Activated naive CD8-positive, alpha-beta T cell treated with anti-CD3 and anti-CD28 coated beads, Interleukin-2, amount 50 U/mL, for 24 hours (primary cell): ENCODE measurements at regions not wholly inside any gene's neighbourhood (a gene's known extent, or its start where the extent isn't known, plus 50 kb on each side); places are given as distances from the start of the nearest gene placed in this dataset.

ENCODE experiments used
- ATAC-seq: fragments of 150-1000 bp; cut with Tn5 transposase; one replicate; pipeline ENCODE4 v1.10.0; 2021
- DNase-seq: peaks from one replicate; pipeline ENCODE4 v3.0.0; 2021
- H3K27ac Mint-ChIP-seq: one replicate; pipeline ENCODE4 v1.8.0; 2021; ENCODE audit warnings: mild to moderate bottlenecking, mixed read lengths
- H3K27me3 Mint-ChIP-seq: one replicate; pipeline ENCODE4 v1.8.0; 2021; ENCODE audit warnings: mixed read lengths
- H3K36me3 Mint-ChIP-seq: one replicate; pipeline ENCODE4 v1.8.0; 2021; ENCODE audit warnings: low read depth, mixed read lengths
- H3K4me1 Mint-ChIP-seq: one replicate; pipeline ENCODE4 v1.8.0; 2021; ENCODE audit warnings: mixed read lengths
- H3K4me3 Mint-ChIP-seq: one replicate; pipeline ENCODE4 v1.8.0; 2021; ENCODE audit warnings: mild to moderate bottlenecking, moderate library complexity, mixed read lengths
- H3K9me3 Mint-ChIP-seq: one replicate; pipeline ENCODE4 v1.8.0; 2021; ENCODE audit warnings: mixed read lengths

- ATAC-seq (no peak), DNase-seq (no peak)
- H3K36me3 Mint-ChIP-seq = no peaks in the 10 kb centered on the region
- H3K4me1 Mint-ChIP-seq = no peaks in the 10 kb centered on the region
- H3K4me3 Mint-ChIP-seq = no peak overlapping the region
- no peaks in the 10 kb centered on the region for H3K27me3 Mint-ChIP-seq
- H3K27ac Mint-ChIP-seq = no peak overlapping the region
- peaks cover 19% of the 10 kb centered on the region for H3K9me3 Mint-ChIP-seq
These were observed 89.8 kb upstream of the CHST9 start for GRCh38 chr18:27274901-27275300.

- Mint-ChIP-seq H3K36me3 (no peaks in the 10 kb centered on the region), H3K4me1 (no peaks in the 10 kb centered on the region), H3K4me3 (no peak overlapping the region), H3K9me3 (peaks cover 15% of the 10 kb centered on the region), H3K27me3 (no peaks in the 10 kb centered on the region), H3K27ac (no peak overlapping the region)
- ATAC-seq (no peak), DNase-seq (no peak)
These were observed 85.4 kb upstream of the CHST9 start for GRCh38 chr18:27270508-27270907.

GRCh38 chr18:27263369-27263768 is 78.3 kb upstream of the CHST9 start:
- H3K27ac Mint-ChIP-seq = no peak overlapping the region
- no peaks in the 10 kb centered on the region for H3K36me3 Mint-ChIP-seq
- peaks cover 17% of the 10 kb centered on the region for H3K9me3 Mint-ChIP-seq
- DNase-seq (no peak), ATAC-seq (no peak)
- no peaks in the 10 kb centered on the region for H3K27me3 Mint-ChIP-seq
- H3K4me1 Mint-ChIP-seq = no peaks in the 10 kb centered on the region
- no peak overlapping the region for H3K4me3 Mint-ChIP-seq

DNA sequence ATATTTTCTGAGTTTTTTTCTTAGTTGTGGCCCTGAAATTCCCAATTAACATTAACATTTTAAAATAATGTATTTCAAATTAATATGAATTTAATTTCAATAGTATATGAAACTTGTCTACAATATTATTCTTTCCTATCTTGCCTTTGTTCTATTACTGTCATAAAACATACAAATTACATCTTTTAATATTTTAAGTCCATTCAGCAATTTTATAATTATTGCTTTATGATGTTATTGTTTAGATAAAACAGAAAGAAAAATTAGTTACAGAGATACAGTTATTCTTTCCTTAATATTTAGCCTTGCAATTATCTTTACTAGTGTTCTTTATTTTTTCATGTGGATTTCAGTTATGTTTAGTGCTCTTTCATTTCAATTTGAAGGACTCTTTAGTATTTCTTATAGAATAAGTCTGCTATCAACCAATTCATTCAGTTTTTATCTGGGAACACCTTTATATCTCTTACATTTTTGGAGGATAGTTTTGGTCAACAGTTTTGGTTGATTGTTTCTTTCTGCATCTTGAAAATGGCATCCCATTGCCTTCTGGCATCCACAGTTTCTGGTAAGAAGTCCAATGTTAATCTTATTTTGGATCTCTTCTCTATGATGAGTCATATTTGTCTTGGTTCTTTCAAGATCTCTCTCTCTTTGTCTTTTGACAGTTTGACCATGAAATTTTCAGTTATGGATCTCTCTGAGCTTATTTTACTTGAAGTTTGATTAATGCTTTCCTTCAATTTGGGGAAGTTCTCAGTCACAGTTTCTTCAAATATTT is 76.9 kb upstream of the CHST9 start:
- H3K27me3 Mint-ChIP-seq = no peaks in the 10 kb centered on the region
- no peak for DNase-seq
- no peak for ATAC-seq
- H3K4me1 Mint-ChIP-seq = no peaks in the 10 kb centered on the region
- no peaks in the 10 kb centered on the region for H3K36me3 Mint-ChIP-seq
- no peak overlapping the region for H3K4me3 Mint-ChIP-seq
- no peak overlapping the region for H3K27ac Mint-ChIP-seq
- H3K9me3 Mint-ChIP-seq = peaks cover 17% of the 10 kb centered on the region

- ATAC-seq = no peak
- DNase-seq = no peak
- no peaks in the 10 kb centered on the region for H3K27me3 Mint-ChIP-seq
- H3K4me3 Mint-ChIP-seq = no peak overlapping the region
- no peaks in the 10 kb centered on the region for H3K4me1 Mint-ChIP-seq
- H3K27ac Mint-ChIP-seq = no peak overlapping the region
- H3K9me3 Mint-ChIP-seq = peaks cover 17% of the 10 kb centered on the region
- H3K36me3 Mint-ChIP-seq = no peaks in the 10 kb centered on the region
These were observed 68.5 kb upstream of the CHST9 start for GRCh38 chr18:27253571-27253970.

GRCh38 chr18:27250471-27250870 is 65.4 kb upstream of the CHST9 start:
- DNase-seq (no peak), ATAC-seq (no peak)
- Mint-ChIP-seq H3K27ac (no peak overlapping the region), H3K4me1 (no peaks in the 10 kb centered on the region), H3K27me3 (no peaks in the 10 kb centered on the region), H3K36me3 (no peaks in the 10 kb centered on the region), H3K4me3 (no peak overlapping the region), H3K9me3 (peaks cover 17% of the 10 kb centered on the region)

- DNase-seq (no peak), ATAC-seq (no peak)
- Mint-ChIP-seq H3K9me3 (peaks cover 17% of the 10 kb centered on the region), H3K4me1 (no peaks in the 10 kb centered on the region), H3K36me3 (no peaks in the 10 kb centered on the region), H3K27me3 (no peaks in the 10 kb centered on the region), H3K27ac (no peak overlapping the region), H3K4me3 (no peak overlapping the region)
These were observed 64.8 kb upstream of the CHST9 start for GRCh38 chr18:27249933-27250332.

DNA sequence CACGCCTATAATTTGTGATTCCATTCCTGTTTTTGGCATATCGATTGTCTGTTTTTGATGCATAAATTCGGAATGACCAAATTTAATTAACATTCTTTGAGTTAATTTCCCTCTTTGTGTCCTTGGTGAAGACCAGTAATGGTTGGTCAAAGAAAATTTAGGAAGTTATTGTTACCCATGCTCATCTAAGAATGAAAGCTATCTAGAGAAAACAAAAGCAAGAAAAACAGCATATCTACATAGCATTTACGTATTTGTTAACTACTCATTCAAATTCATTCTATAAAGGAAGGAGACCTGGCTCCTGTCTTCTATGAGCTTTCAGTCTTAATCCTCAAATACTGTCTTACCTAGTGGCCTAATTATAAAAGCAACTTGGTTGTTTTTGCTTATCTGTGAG is 59.2 kb upstream of the CHST9 start:
- DNase-seq (no peak), ATAC-seq (no peak)
- Mint-ChIP-seq H3K4me1 (no peaks in the 10 kb centered on the region), H3K27ac (no peak overlapping the region), H3K9me3 (peaks cover 10% of the 10 kb centered on the region), H3K27me3 (no peaks in the 10 kb centered on the region), H3K4me3 (no peak overlapping the region), H3K36me3 (no peaks in the 10 kb centered on the region)

- H3K36me3 Mint-ChIP-seq = no peaks in the 10 kb centered on the region
- no peaks in the 10 kb centered on the region for H3K4me1 Mint-ChIP-seq
- no peak overlapping the region for H3K27ac Mint-ChIP-seq
- ATAC-seq (no peak), DNase-seq (no peak)
- no peaks in the 10 kb centered on the region for H3K27me3 Mint-ChIP-seq
- H3K9me3 Mint-ChIP-seq = peaks cover 9% of the 10 kb centered on the region
- no peak overlapping the region for H3K4me3 Mint-ChIP-seq
These were observed 57.4 kb upstream of the CHST9 start for GRCh38 chr18:27242392-27243047.

DNA sequence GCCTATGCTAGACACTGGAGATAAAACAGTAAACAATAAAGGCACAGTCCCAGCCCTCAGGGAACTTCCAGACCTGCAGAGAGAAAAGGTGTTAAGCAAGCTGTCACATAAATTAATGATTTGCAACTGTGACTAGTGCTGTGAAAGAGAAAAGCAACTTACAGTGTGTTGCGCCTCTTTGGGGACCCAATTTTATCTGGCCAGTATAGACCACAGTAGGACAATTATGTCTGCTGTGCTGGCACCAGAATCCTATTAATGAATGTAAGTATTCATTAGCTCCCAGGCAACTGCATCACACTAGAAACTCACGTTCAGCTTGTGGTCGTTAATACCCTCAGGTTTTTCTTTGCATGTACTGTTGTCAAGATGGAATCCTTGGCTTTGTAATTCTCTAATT is 55.3 kb upstream of the CHST9 start:
- Mint-ChIP-seq H3K27ac (no peak overlapping the region), H3K4me1 (no peaks in the 10 kb centered on the region), H3K9me3 (peaks cover 9% of the 10 kb centered on the region), H3K27me3 (no peaks in the 10 kb centered on the region), H3K4me3 (no peak overlapping the region), H3K36me3 (no peaks in the 10 kb centered on the region)
- no peak for ATAC-seq
- DNase-seq = no peak

DNA sequence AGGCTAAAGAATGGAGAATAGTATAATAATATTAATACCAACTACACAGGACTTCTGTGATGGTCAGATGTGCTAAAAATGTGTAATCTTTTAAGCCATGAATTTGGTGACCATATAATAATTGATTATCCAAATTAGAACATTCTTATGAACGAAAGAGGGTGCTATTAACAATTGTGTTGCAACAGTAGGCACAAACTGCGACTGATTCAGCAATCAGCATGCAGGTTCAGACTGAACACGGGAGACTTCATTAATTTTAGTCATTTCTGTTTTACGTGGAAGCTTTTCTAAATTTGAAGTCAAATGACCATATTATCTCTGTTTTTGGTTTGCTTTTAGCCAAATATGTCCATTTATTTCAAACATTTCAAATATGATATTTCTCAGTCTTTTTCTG is 54.6 kb upstream of the CHST9 start:
- no peak overlapping the region for H3K4me3 Mint-ChIP-seq
- ATAC-seq (no peak), DNase-seq (no peak)
- H3K9me3 Mint-ChIP-seq = peaks cover 9% of the 10 kb centered on the region
- no peak overlapping the region for H3K27ac Mint-ChIP-seq
- H3K4me1 Mint-ChIP-seq = no peaks in the 10 kb centered on the region
- H3K27me3 Mint-ChIP-seq = no peaks in the 10 kb centered on the region
- H3K36me3 Mint-ChIP-seq = no peaks in the 10 kb centered on the region

GRCh38 chr18:27235218-27235870 is 50.2 kb upstream of the CHST9 start:
- Mint-ChIP-seq H3K27me3 (no peaks in the 10 kb centered on the region), H3K36me3 (no peaks in the 10 kb centered on the region), H3K4me3 (no peak overlapping the region), H3K27ac (no peak overlapping the region), H3K4me1 (no peaks in the 10 kb centered on the region), H3K9me3 (peaks cover 9% of the 10 kb centered on the region)
- DNase-seq (no peak), ATAC-seq (no peak)
